ENCODE measurements at regions not wholly inside any gene's neighbourhood (a gene's known extent, or its start where the extent isn't known, plus 50 kb on each side); places are given as distances from the start of the nearest gene placed in this dataset.

- Histone ChIP-seq H3K36me3 (replicated peaks in 1 of 2; ENCODE audit: control extremely low read depth in 1 of 2, control insufficient read depth in 1 of 2, extremely low read depth in 1 of 2, insufficient read depth in 2 of 2, low read length in 1 of 2) (no peaks in the 10 kb centered on the region), H3K4me1 (ENCODE audit: control insufficient read depth in 2 of 2, insufficient read depth in 2 of 2, low read length in 2 of 2) (no peaks in the 10 kb centered on the region), H4K20me1 (ENCODE audit: control insufficient read depth, insufficient read depth, low read length, poor library complexity, severe bottlenecking) (no peaks in the 10 kb centered on the region), H3K27me3 (replicated peaks in 1 of 4; ENCODE audit: control extremely low read depth in 1 of 4, control insufficient read depth in 3 of 4, insufficient read depth in 4 of 4, low read length in 3 of 4) (no peaks in the 10 kb centered on the region), H3K4me2 (replicated peaks; ENCODE audit: low read depth, low read length, poor library complexity, severe bottlenecking) (no peak overlapping the region), H3K9ac (ENCODE audit: low read length) (no peak overlapping the region), H3K9me3 (ENCODE audit: control extremely low read depth in 1 of 3, control insufficient read depth in 2 of 3, insufficient read depth in 1 of 3, low read length in 2 of 3) (peaks cover 0 to 6% (median 0%) of the 10 kb centered on the region in 3 donors), H2AFZ (ENCODE audit: insufficient read depth, low read depth, low read length, poor library complexity, severe bottlenecking) (no peak overlapping the region), H3K79me2 (ENCODE audit: control insufficient read depth, insufficient read depth, low read length) (no peaks in the 10 kb centered on the region), H3K27ac (ENCODE audit: low read length in 2 of 2) (no peak overlapping the region), H3K4me3 (ENCODE audit: control extremely low read depth in 1 of 5, extremely low read depth in 1 of 5, insufficient read depth in 1 of 5, low read depth in 2 of 5, low read length in 4 of 5) (no peak overlapping the region)
- intact Hi-C loops (cut with micrococcal nuclease): no loop called here
- WGBS (ENCODE audit: insufficient coverage): 5% methylated on average over 3 of the region's 5 CpGs
- no peak overlapping the region for H3K4me3 Mint-ChIP-seq
- ATAC-seq (ENCODE audit: low read depth) (no peak), DNase-seq (peak; percentile 3)
- no peak overlapping the region for H3K27ac Mint-ChIP-seq
- no peaks in the 10 kb centered on the region for H3K27me3 Mint-ChIP-seq
- no peaks in the 10 kb centered on the region for H3K4me1 Mint-ChIP-seq
- no peaks in the 10 kb centered on the region for H3K9me3 Mint-ChIP-seq (ENCODE audit: insufficient read depth)
- POLR2A ChIA-PET: no interaction called here
- CTCF ChIA-PET: no interaction called here
- no peak for TF ChIP-seq EZH2 (IDR thresholded peaks at IDR 0.05; ENCODE audit: borderline replicate concordance, insufficient read depth, low read depth, low read length, poor library complexity, severe bottlenecking)
- TF ChIP-seq CTCF (IDR thresholded peaks at IDR 0.05): no peak
These were observed 294.0 kb downstream of the DSC3 start for GRCh38 chr18:30748541-30748940.

- ChIA-PET CTCF (no interaction called here), POLR2A (no interaction called here)
- Histone ChIP-seq H4K20me1 (ENCODE audit: control insufficient read depth, insufficient read depth, low read length, poor library complexity, severe bottlenecking) (no peaks in the 10 kb centered on the region), H3K9ac (ENCODE audit: low read length) (no peak overlapping the region), H3K4me3 (ENCODE audit: control extremely low read depth in 1 of 5, extremely low read depth in 1 of 5, insufficient read depth in 1 of 5, low read depth in 2 of 5, low read length in 4 of 5) (no peak overlapping the region), H3K36me3 (replicated peaks in 1 of 2; ENCODE audit: control extremely low read depth in 1 of 2, control insufficient read depth in 1 of 2, extremely low read depth in 1 of 2, insufficient read depth in 2 of 2, low read length in 1 of 2) (no peaks in the 10 kb centered on the region), H3K27ac (ENCODE audit: low read length in 2 of 2) (no peak overlapping the region), H3K79me2 (ENCODE audit: control insufficient read depth, insufficient read depth, low read length) (no peaks in the 10 kb centered on the region), H3K27me3 (replicated peaks in 1 of 4; ENCODE audit: control extremely low read depth in 1 of 4, control insufficient read depth in 3 of 4, insufficient read depth in 4 of 4, low read length in 3 of 4) (no peaks in the 10 kb centered on the region), H3K4me2 (replicated peaks; ENCODE audit: low read depth, low read length, poor library complexity, severe bottlenecking) (no peak overlapping the region), H3K4me1 (ENCODE audit: control insufficient read depth in 2 of 2, insufficient read depth in 2 of 2, low read length in 2 of 2) (no peaks in the 10 kb centered on the region), H3K9me3 (ENCODE audit: control extremely low read depth in 1 of 3, control insufficient read depth in 2 of 3, insufficient read depth in 1 of 3, low read length in 2 of 3) (no peaks in the 10 kb centered on the region), H2AFZ (ENCODE audit: insufficient read depth, low read depth, low read length, poor library complexity, severe bottlenecking) (no peak overlapping the region)
- intact Hi-C loops (cut with micrococcal nuclease): no loop called here
- TF ChIP-seq CTCF (IDR thresholded peaks at IDR 0.05): no peak
- peaks cover 3% of the 10 kb centered on the region for H3K9me3 Mint-ChIP-seq (ENCODE audit: insufficient read depth)
- no peak overlapping the region for H3K4me3 Mint-ChIP-seq
- ATAC-seq (ENCODE audit: low read depth) (no peak), DNase-seq (no peak)
- H3K27me3 Mint-ChIP-seq: no peaks in the 10 kb centered on the region
- no peak overlapping the region for H3K27ac Mint-ChIP-seq
- peaks cover under 1% of the 10 kb centered on the region for H3K4me1 Mint-ChIP-seq
These were observed 296.3 kb downstream of the DSC3 start for GRCh38 chr18:30746224-30746623.

All from B cell (primary cell).